ENCODE measurements at regions not wholly inside any gene's neighbourhood (a gene's known extent, or its start where the extent isn't known, plus 50 kb on each side); places are given as distances from the start of the nearest gene placed in this dataset.
A peak's percentile ranks its signal among the peaks of the same experiment; 100 is the strongest.

DNA sequence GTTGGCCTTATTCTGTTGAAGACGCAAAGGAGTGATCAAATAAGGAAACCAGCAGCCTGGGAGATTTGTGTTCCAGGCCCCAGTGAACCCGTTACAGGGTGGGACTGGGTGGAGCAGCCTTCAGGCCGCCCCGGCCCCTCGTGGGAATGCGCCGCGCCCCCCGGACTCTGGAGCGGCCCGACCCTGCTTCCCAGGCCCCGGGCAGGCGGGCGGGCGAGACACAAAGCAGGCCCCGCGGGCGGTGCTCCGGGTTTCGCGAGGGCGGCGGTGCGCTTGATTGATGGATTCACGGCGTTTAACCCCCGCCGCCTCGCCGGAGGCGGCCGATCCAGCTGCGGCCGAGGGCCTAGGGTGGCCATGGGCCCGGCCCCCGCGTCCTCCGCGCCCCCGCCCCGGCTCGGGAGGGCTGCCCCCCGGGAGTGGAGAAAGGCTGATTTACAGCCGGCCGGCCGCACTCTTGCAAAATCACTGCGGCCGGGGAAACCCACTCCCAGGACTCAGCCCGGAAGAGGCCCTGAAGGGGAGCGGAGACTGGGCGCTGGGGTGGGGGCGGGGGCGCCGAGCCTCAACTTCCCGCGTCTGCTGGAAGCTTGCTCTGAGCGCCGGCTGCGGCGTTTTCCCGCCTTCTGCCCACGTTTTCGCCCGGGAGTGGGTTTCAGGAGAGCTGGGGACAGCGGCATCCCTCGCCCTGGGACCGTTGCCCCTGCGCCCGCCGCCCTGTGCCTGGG is 299.6 kb upstream of the NFE2L3 start:
- peak; percentile 66 for DNase-seq

GRCh38 chr7:25852939-25853271 is 299.1 kb upstream of the NFE2L3 start:
- no peak for DNase-seq

DNA sequence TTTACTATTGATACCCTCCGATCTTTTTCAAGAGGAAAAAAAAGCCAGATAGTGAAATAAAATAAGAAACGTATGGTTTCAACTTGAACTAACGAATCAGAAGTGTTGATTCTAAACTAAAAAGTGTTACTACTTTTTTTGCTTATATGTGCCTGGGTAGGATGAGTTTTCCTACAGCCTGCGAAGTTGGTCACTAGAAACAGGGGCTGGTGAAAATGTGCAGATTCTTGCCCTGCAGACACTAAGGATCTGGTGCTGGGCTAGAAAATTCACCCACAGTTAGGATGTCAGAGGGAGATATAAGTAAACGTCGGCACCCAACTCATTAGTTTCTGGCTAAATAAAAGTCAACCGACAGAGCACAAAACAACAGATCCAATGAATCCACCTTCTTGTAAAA is 298.7 kb upstream of the NFE2L3 start:
- DNase-seq: no peak

DNA sequence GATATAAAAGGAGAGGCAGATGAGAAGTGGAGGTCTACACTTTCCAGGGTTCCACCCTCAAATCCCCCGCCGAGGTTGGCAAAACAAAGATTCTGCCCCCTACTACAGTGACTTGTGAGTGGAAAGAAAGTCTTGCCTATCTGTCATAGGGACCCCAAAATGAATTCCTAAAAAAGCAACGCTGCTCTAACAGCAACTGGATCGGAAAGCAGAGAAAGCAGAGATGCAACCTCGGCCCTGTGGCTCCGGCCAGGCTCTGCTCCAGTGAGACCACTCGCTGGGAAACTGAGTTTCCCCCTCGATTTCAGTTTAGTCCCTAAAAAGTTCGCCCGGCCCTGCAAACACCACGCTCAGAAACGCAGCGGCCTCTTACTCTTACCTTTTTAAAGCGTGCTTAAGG is 297.9 kb upstream of the NFE2L3 start:
- DNase-seq: no peak

DNA sequence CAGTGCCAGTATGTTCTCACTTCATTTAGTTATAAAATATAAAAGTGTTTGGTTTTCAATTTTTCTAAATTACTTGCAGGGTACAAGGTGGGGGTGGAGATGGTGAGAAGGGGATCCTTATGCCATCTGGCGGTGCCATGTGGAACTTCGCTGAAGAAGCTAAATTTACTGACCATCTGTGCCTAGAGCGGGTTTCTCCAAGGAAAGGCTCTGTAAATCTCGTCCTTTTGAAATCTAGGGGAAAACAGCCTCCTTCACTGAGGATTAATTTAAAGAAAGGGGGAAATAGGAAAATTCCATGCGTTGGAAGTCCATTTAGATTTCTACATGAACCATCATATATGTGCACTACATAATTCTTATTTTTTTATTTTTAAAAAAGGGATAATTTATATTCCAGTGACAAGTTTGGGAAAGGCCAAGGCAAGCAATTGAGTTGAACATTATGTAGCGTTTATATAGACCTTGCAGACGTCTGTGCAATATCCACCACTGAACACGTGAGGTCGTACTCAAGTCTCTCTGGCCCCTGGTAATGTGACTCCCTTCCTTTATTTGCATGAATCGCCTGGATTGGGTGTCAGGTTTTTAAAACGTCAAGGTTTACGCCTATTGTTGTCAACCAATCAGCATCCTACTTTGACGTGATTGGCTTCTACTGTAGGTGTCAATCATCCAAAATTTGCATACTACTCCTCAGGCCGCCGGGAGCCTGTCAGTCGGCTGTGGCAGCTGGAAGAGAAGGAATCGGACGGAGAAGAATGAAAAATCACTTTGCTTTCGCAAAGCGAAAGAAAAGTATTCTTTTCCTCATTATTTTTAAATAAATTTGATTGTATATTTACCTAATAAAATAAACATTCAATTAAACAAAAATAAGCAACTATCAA is 297.1 kb upstream of the NFE2L3 start:
- DNase-seq: peak; percentile 56

GRCh38 chr7:25855854-25856782 is 295.9 kb upstream of the NFE2L3 start:
- no peak for DNase-seq

GRCh38 chr7:25857376-25858067 is 294.5 kb upstream of the NFE2L3 start:
- no peak for DNase-seq

DNA sequence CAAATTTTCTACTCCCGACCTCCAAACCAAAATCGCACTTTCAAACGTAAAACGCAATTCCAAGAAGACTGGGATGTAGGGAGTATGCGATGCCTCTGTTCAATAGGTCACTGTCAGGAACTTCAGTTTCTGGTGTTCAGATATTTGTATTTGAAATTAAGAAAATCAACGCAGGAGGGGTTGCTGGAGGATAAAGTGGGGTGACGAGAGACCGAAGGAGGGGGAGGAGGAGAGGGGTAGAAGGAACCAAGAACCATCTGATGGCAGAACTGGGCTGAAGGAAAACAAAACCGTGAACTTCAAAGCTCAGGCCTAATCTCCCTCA is 293.8 kb upstream of the NFE2L3 start:
- DNase-seq: no peak

- DNase-seq: peak; percentile 55
Observed at GRCh38 chr7:25858525-25859411, 293.2 kb upstream of the NFE2L3 start.

- no peak for DNase-seq
Observed at GRCh38 chr7:25859412-25860274, 292.4 kb upstream of the NFE2L3 start.

DNA sequence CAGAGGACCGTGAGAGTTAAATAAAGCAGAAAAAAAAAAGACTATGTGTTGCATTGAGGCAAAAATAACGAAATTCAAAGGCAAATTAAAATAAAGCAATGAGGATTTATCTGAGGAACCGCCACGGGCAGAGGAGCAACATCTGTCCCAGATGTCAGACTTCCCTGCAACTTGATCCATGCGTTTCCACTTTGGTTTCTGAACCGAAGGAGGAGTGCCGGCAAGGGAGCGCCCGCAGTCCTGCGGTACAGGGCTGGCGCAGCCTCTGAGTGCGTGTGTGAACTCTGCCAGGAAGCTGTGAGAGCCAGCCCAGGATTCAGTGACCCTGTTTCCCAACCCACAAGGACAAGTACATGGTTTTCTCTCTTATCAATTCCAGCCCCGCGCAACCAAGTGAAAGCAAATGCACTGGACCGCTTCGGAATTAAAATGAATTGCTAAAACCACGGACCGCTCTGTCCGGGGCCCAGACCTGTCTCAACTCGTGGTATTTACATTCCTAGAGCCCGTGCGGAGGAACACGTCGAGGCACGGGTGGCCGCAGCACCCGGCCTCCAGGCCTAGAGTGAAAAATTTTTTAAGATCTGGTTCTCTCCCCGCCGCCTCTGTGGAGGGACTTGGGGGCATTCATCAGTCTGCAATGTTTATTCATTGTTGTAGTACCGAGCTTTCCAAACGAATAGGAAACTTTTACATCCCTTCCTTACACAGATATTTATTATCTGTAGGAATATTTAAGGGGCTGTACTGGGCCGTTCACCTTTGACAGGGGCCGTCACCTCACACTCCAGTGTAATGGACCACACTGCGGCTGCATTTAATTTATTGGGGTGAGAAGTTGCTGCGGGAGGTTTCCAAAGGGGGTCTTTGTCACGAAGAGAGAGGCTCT is 291.5 kb upstream of the NFE2L3 start:
- DNase-seq: peak; percentile 56

- no peak for DNase-seq
Observed at GRCh38 chr7:25861164-25861496, 290.9 kb upstream of the NFE2L3 start.

- no peak for DNase-seq
Observed at GRCh38 chr7:25861601-25862260, 290.3 kb upstream of the NFE2L3 start.

GRCh38 chr7:25862261-25863004 is 289.6 kb upstream of the NFE2L3 start:
- DNase-seq: peak; percentile 94

GRCh38 chr7:25863005-25863728 is 288.8 kb upstream of the NFE2L3 start:
- no peak for DNase-seq

DNA sequence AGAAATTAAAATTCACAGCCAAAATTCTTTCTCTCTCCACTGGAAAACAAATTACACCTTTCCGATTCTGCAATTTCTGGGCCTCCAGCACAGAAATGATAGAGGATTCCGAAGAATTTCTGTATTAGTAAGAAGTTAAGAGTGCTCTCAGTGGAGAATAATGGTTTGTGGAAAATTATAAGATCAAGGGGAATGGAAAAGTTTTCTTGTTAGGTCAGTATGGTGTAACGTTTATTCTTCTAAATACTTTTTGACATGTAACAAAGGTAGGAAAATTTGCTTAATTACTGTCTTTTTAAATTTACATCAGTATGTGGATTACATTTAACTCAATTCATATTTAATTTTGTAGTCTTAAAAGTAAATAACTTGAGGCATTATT is 288.3 kb upstream of the NFE2L3 start:
- DNase-seq: no peak

- no peak for DNase-seq
Observed at GRCh38 chr7:25864511-25864910, 287.5 kb upstream of the NFE2L3 start.
